K562 (cell line): ENCODE measurements at regions not wholly inside any gene's neighbourhood (a gene's known extent, or its start where the extent isn't known, plus 50 kb on each side); places are given as distances from the start of the nearest gene placed in this dataset.

ENCODE experiments used
- AFF1 ChIP-seq, 2 experiments: fragments of 450-650 bp; IDR thresholded peaks; 2 replicates each; pipeline ENCODE4 v1.6.1; 2018; ENCODE audit warnings: mild to moderate bottlenecking in 2 of 2, low read depth in 1 of 2; ENCODE audit not compliant: partially characterized antibody in 2 of 2
- DMBX1 ChIP-seq: fragments of 250-450 bp; sonication (Bioruptor Pico); IDR thresholded peaks from 2 replicates; pipeline ENCODE4 v1.8.0; 2022; ENCODE audit warnings: inconsistent platforms, mild to moderate bottlenecking, moderate library complexity, borderline replicate concordance
- ETV6 ChIP-seq, 3 experiments: fragments of 150-350 bp in 1 of 3; sonication (generic) in 1 of 3; formaldehyde crosslinking in 1 of 3; IDR thresholded peaks; 2 replicates each; pipeline versions ENCODE4 v1.6.1 to v1.8.0; 2014 to 2022; ENCODE audit warnings: borderline replicate concordance in 2 of 3, low read depth in 2 of 3, antibody characterized with exemption in 1 of 3, low read length in 1 of 3, mild to moderate bottlenecking in 1 of 3, missing genetic modification reagents in 1 of 3
- FOXK1 ChIP-seq: sonication (generic); formaldehyde crosslinking; IDR thresholded peaks from 2 replicates; pipeline ENCODE4 v1.8.0; 2022; ENCODE audit warnings: missing genetic modification reagents, mild to moderate bottlenecking, borderline replicate concordance
- GATAD2B ChIP-seq: fragments of 450-650 bp; IDR thresholded peaks from 2 replicates; pipeline ENCODE4 v1.6.1; 2017; ENCODE audit warnings: mild to moderate bottlenecking, borderline replicate concordance
- HDAC1 ChIP-seq, 2 experiments: fragments of 450-650 bp; IDR thresholded peaks; 2 replicates each; pipeline ENCODE4 v1.6.1; 2016 to 2017; ENCODE audit warnings: inconsistent platforms in 1 of 2, mild to moderate bottlenecking in 1 of 2, moderate library complexity in 1 of 2
- IFI16 ChIP-seq: fragments of 250-450 bp; sonication (Bioruptor Pico); IDR thresholded peaks from 2 replicates; pipeline ENCODE4 v2.1.2; 2022; ENCODE audit warnings: mild to moderate bottlenecking, inconsistent platforms
- MBD2 ChIP-seq: sonication (generic); IDR thresholded peaks from 2 replicates; pipeline ENCODE4 v1.6.1; 2016; ENCODE audit warnings: low read depth, borderline replicate concordance
- NEUROD1 ChIP-seq: fragments of 150-350 bp; IDR thresholded peaks from 2 replicates; pipeline ENCODE4 v1.6.1; 2014; ENCODE audit warnings: borderline replicate concordance, low read length, low read depth; ENCODE audit not compliant: partially characterized antibody
- PRMT5 ChIP-seq: sonication (generic); formaldehyde crosslinking; IDR thresholded peaks from 2 replicates; pipeline ENCODE4 v1.5.0; 2020; ENCODE audit warnings: missing genetic modification reagents
- USF1 ChIP-seq: sonication (generic); formaldehyde crosslinking; IDR thresholded peaks from 2 replicates; pipeline ENCODE4 v1.9.0; 2022; ENCODE audit warnings: mild to moderate bottlenecking, missing genetic modification reagents
- ZBED1 ChIP-seq: IDR thresholded peaks from 2 replicates; pipeline ENCODE4 v1.6.1; 2014
- ZNF395 ChIP-seq: fragments of 200-800 bp; sonication (Bioruptor generic); IDR thresholded peaks from 2 replicates; pipeline ENCODE4 v1.6.1; 2017; ENCODE audit warnings: missing genetic modification characterization, missing compliant biosample characterization
- ZNF583 ChIP-seq: fragments of 250-450 bp; sonication (Bioruptor Pico); IDR thresholded peaks from 2 replicates; pipeline ENCODE4 v1.4.0; 2020
- ZNF589 ChIP-seq: fragments of 200-800 bp; sonication (Bioruptor generic); IDR thresholded peaks from 2 replicates; pipeline ENCODE4 v1.6.1; 2016; ENCODE audit warnings: low read depth, missing genetic modification characterization, missing compliant biosample characterization
- TF ChIP-seq, protein P1 (sequence below), 2 experiments: fragments of 250-450 bp in 1 of 2; fragments of 450-650 bp in 1 of 2; sonication (Bioruptor Pico) in 1 of 2; IDR thresholded peaks; 2 replicates each; pipeline versions ENCODE4 v1.6.1 to v1.8.0; 2016 to 2021; ENCODE audit warnings: mild to moderate bottlenecking in 2 of 2, moderate library complexity in 2 of 2, missing compliant biosample characterization in 1 of 2, missing genetic modification characterization in 1 of 2
- TF ChIP-seq, protein P2 (sequence below), 2 experiments: IDR thresholded peaks; 2 replicates each; pipeline ENCODE4 v1.6.1; 2011; ENCODE audit warnings: borderline replicate concordance in 1 of 2, control low read depth in 1 of 2, low read depth in 1 of 2, low read length in 1 of 2, mild to moderate bottlenecking in 1 of 2, mixed read lengths in 1 of 2, moderate library complexity in 1 of 2; ENCODE audit not compliant: insufficient read depth in 1 of 2, insufficient read length in 1 of 2, poor library complexity in 1 of 2, severe bottlenecking in 1 of 2; ENCODE audit errors: extremely low read depth in 1 of 2

GRCh38 chr6:15089569-15090144 is 156.2 kb upstream of the JARID2 start (continued):
- peak in 1 of 2 experiments; percentile 27 for TF ChIP-seq AFF1 (IDR thresholded peaks at IDR 0.05; ENCODE audit: low read depth in 1 of 2, partially characterized antibody in 2 of 2)
- peak; percentile 93 for TF ChIP-seq ZNF395 (CRISPR knock-in tag)
- TF ChIP-seq, protein P1, sequence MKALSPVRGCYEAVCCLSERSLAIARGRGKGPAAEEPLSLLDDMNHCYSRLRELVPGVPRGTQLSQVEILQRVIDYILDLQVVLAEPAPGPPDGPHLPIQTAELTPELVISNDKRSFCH (CRISPR knock-in tag; IDR thresholded peaks at IDR 0.05) = no peak
- TF ChIP-seq, protein P1 (tag; IDR thresholded peaks at IDR 0.05) = peak; percentile 52; the same call in 1 of the 2 replicates
- TF ChIP-seq PRMT5 (CRISPR knock-in tag) = no peak
- TF ChIP-seq ETV6 (IDR thresholded peaks at IDR 0.05; ENCODE audit: borderline replicate concordance in 1 of 2, low read depth in 2 of 2, low read length in 1 of 2) = no peak
- peak; percentile 73; the same call in 1 of the 2 replicates for TF ChIP-seq ETV6 (CRISPR knock-in tag; IDR thresholded peaks at IDR 0.05; ENCODE audit: borderline replicate concordance)
- TF ChIP-seq DMBX1 (CRISPR knock-in tag) = peak; percentile 80
- TF ChIP-seq NEUROD1 = peak; percentile 50
- TF ChIP-seq, protein P2, sequence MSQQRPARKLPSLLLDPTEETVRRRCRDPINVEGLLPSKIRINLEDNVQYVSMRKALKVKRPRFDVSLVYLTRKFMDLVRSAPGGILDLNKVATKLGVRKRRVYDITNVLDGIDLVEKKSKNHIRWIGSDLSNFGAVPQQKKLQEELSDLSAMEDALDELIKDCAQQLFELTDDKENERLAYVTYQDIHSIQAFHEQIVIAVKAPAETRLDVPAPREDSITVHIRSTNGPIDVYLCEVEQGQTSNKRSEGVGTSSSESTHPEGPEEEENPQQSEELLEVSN (IDR thresholded peaks at IDR 0.05; ENCODE audit: borderline replicate concordance in 1 of 2, extremely low read depth in 1 of 2, insufficient read depth in 1 of 2, insufficient read length in 1 of 2, low read depth in 1 of 2, low read length in 1 of 2, poor library complexity in 1 of 2, severe bottlenecking in 1 of 2) = peak; percentile 87 to 89
- peak; percentile 78 for TF ChIP-seq USF1 (CRISPR knock-in tag)
- peak in 1 of 2 experiments; percentile 68; a peak in 2 of 4 replicates for TF ChIP-seq HDAC1 (IDR thresholded peaks at IDR 0.05)
- TF ChIP-seq ZNF589 = peak; percentile 90
- TF ChIP-seq GATAD2B = peak; percentile 33; the same call in 1 of the 2 replicates
- peak; percentile 85 for TF ChIP-seq FOXK1 (CRISPR knock-in tag)
- no peak for TF ChIP-seq ZBED1
- TF ChIP-seq MBD2 = 0 out of 2 replicates have a peak, but pooled peaks have one; percentile 21
- no peak for TF ChIP-seq IFI16 (CRISPR knock-in tag)
- TF ChIP-seq ZNF583 = peak; percentile 68; the same call in 1 of the 2 replicates
